Sigmoid colon (tissue), 4 donors: ENCODE measurements at regions not wholly inside any gene's neighbourhood (a gene's known extent, or its start where the extent isn't known, plus 50 kb on each side); places are given as distances from the start of the nearest gene placed in this dataset.

Experiments used
- CTCF ChIP-seq, 4 experiments: fragments of 450-650 bp in 3 of 4; fragments of 200-600 bp in 1 of 4; IDR thresholded peaks; one replicate each; pipeline ENCODE4 v1.5.1; 2016 to 2019; ENCODE audit warnings: antibody characterized with exemption in 4 of 4, mild to moderate bottlenecking in 3 of 4, moderate library complexity in 2 of 4
- POLR2AphosphoS5 ChIP-seq, 4 donors: sonication (generic); formaldehyde crosslinking; IDR thresholded peaks; one replicate each; pipeline ENCODE4 v1.6.1; 2017; ENCODE audit warnings: antibody characterized with exemption in 4 of 4

DNA sequence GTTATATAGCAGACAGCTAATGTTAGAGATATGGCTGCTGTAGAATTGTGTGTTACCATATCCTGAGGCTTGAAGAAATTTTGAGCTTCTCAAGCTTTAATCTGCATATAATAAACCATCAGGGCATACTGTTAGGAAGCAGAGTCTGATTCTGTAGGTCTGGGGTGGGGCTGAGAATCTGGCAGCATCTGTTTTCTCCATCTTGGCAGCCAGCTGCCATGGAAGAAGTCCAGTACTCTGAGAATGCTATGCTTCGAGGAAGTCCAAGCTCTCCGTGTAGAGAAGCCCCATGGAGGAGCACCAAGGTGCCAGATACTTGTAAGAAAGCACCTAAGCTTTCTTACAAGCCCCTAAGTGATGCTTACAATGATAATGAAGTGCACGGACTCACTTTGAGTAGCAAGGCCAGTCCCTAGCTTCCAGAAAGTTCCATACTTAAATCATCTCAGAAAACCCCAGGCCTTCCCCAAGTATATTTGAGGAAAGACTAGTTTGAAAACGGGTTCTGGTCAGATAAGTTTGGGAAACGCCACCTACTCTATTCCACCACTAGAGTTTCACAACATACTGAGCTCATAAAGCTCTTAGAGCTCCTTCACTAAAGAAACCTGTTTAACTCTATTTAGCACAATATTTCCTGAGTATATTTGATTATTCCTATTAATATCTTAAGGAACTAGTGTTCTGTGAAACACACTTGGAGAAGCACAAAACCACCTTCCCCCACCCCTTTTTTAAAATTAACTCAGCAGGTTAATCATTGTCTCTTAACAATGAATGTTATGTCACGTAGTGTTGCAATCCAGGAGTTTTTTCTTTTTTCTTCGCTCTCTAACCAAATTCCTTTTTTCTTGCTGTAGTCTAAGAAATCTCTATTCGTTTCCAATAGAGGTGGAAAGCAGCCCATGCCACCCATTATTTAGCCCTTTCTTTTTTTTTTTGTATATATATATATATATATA lies 59.9 kb upstream of the RASGRP1 start:
- no peak for TF ChIP-seq POLR2AphosphoS5 (IDR thresholded peaks at IDR 0.05)
- no peak for TF ChIP-seq CTCF (IDR thresholded peaks at IDR 0.05)
